GM20431 (cell line): ENCODE measurements at regions not wholly inside any gene's neighbourhood (a gene's known extent, or its start where the extent isn't known, plus 50 kb on each side); places are given as distances from the start of the nearest gene placed in this dataset.

Experiments
- in situ Hi-C: fragments of 300-500 bp; cut with MseI, MboI; formaldehyde crosslinking; loops from one replicate; pipeline ENCODE4 v1.15.0; 2020; ENCODE audit warnings: low sequenced_read_pairs; ENCODE audit not compliant: unreplicated experiment

DNA sequence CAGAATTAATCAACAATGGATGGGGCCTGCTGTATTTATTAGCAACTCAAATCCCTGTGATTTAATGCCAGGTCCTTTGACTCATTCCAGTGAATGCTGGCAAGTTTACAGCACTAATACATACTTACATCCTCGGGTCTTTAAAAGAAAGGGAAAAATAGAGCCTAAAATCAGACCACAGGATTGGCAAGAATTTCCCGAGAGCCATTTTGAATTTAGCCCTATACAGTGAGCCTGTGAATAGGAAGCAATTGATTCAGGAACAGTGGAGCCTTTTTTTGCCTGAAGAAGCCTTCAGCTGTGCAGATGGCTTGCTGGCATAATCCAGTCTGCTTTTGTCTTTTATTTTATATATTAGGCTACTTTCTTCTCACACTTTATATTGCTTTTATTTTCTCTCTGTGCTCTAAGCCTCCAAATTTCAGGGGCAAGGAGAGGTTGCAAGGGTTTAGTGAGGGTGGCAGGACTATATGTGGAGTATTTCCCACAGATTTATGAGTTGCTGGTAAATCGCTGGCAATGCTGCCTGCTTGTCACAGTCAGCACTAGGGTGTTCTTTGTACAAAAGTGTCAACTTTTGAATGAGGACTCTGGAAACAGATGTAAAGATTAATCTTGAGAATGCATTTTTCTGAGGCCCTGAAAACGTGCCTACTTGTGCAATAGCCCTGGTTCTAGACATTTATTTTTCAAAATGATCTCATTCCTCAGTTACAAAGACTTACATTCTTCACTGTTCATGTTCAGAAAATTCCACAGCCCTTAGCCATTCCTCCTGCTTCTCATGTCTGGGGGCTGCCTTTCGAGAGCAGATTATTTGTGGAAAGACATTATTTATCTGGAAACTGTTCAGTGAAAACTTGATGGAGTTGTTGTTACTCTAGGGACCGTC, 303.5 kb downstream of the SPRY1 start:
- in situ Hi-C loops = no loop called here

- in situ Hi-C loops = no loop called here
Measured at GRCh38 chr4:123701131-123701575, 304.6 kb downstream of the SPRY1 start.

GRCh38 chr4:123705419-123705818, 308.8 kb downstream of the SPRY1 start:
- in situ Hi-C loops = no loop called here

DNA sequence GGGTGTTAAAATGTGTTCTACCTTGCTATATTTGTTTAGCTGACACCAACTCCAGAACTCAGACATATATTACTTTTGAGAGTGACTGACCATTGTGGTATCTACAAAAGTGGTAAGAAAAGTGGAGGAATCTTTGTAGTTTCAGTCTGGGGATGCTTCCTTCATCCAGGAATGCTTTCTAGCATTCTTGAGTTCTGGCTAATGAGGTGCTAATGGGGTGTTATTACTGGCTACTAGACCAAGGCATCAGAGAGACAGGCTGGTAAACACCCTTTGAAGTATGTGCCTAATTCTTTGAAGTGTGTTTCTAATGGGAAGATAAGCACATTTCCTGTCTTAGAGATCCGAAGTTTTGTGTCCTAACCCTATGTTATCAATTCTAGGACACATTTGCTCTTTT, 310.4 kb downstream of the SPRY1 start:
- in situ Hi-C loops = no loop called here

GRCh38 chr4:123708902-123709301, 312.3 kb downstream of the SPRY1 start:
- in situ Hi-C loops = no loop called here

DNA sequence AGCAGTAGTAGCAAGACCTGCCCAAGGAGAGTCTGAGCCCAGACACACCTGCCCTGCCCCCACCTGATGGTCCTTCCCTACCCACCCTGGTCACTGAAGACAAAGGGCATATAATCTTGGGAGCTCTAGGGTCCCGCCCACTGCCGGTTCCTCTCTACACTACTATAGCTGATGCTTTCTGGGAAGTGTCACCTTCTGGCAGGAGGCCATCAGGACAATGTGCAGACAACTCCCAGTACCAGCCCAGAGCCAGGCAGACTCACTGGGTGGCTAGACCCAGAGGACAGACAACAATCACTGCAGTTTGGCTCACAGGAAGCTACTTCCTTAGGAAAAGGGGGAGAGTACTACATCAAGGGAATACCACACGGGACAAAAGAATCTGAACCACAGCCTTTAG, 312.7 kb downstream of the SPRY1 start:
- in situ Hi-C loops = no loop called here

GRCh38 chr4:123731035-123731434, 334.4 kb downstream of the SPRY1 start:
- in situ Hi-C loops = no loop called here

GRCh38 chr4:123737156-123737555, 340.6 kb downstream of the SPRY1 start:
- in situ Hi-C loops = no loop called here

GRCh38 chr4:123739806-123740205, 343.2 kb downstream of the SPRY1 start:
- in situ Hi-C loops = no loop called here

GRCh38 chr4:123740236-123740635, 343.6 kb downstream of the SPRY1 start:
- in situ Hi-C loops = no loop called here

DNA sequence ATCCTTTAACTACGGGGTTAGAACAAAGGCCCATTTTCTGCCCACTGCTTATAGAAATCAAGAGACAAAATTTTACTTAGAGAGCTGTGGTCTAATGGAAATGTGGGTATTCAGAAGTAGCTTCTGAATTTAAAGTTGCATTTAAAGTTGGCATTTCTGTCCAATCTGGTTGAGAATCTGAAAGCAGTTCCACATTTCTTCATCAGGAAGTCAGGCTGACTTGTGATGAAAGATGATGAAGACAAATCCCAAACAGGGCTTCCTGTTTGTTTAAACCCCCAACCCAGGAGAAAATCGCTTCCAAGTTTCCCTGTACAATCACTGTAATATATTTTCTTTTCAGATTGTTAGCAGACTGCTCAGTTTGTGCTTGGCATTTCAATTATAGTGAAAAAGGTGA, 345.3 kb downstream of the SPRY1 start:
- in situ Hi-C loops = no loop called here

DNA sequence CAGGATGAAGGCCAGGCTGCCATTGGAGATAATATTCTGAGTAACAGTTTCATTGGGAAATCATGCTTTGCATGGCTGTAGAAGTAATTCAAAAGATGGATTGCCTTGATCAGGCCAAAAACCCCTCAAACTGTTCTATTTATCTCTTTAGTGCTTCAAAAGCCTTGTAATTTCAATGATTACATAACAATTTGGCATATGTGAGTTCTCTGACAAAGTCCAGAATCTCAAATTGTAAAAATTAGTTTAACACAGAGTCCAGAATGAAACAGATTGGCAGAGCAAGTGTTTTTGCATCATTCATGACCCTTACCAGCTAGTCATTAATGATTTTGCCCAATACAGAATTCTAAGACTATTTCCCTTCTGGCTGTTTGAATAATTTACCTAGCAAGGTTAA, 347.3 kb downstream of the SPRY1 start:
- in situ Hi-C loops = no loop called here

GRCh38 chr4:123744664-123745290, 348.2 kb downstream of the SPRY1 start:
- in situ Hi-C loops = no loop called here

DNA sequence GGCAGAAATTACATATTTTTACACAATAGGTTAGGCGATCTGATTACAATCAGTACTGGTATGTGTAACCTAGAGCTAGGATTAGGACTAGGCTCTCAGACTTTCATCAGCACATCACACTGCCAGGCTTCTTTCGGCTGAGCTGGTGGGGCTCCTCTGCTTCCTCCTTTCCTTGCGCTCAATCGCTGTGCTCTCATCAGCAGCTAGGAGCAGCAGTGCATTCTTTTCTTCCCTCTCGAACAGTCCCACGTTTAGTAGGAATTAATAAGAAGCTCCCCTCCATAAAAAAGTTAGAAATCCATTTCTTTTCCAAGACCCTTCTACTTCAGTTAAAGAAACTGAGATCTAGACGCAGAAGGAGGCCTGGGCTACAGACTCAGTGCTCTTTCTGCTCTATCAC, 350.4 kb downstream of the SPRY1 start:
- in situ Hi-C loops = no loop called here

GRCh38 chr4:123748806-123749205, 352.2 kb downstream of the SPRY1 start:
- in situ Hi-C loops = no loop called here

- in situ Hi-C loops = no loop called here
Measured at GRCh38 chr4:123749383-123749782, 352.8 kb downstream of the SPRY1 start.

DNA sequence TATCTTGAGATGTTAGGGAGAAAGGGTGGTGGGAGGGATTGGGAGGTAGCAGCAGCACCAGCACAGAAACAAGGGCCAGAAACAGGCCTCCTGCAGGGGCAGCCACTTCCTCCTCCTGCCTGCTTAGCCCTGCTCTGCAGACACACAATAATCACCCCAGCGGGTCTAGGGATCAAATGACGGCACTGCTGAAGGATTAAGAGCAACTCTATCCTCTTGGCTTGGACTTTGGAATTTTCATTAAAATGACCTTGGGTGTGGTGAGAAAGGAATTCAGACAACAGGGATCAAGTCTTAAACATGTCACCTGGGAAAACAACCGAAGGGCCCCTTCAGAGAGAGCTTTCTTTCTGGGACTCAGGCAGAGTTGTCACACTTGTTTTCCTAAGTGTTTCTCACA, 353.4 kb downstream of the SPRY1 start:
- in situ Hi-C loops = no loop called here

- in situ Hi-C loops = no loop called here
Measured at GRCh38 chr4:123755655-123756054, 359.1 kb downstream of the SPRY1 start.

GRCh38 chr4:123767806-123768205, 371.2 kb downstream of the SPRY1 start:
- in situ Hi-C loops = no loop called here

DNA sequence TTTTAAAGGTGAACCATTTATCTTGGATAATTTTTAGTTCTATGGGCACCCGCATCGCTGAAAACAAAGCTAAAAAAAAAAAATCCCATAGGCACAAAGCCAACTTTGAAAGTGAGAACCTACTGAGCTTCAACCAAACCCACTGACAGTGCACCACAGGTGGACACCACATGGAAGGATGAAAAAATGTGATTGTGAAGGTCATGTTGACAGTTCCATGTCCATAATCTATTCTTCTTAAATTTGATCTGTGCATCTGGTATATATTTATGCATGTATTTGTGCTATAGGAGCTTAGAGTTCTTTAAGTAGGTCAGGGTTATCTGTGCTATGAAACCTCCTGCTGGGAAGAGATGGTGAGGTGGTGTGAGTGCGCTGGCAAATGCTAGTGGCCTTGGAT, 374.3 kb downstream of the SPRY1 start:
- in situ Hi-C loops = no loop called here

- in situ Hi-C loops = loop anchor here (25.0 kb wide), 1 partner anchor 336 kb away; no protein-coding TSS in a partner anchor
Measured at GRCh38 chr4:123776267-123776666, 379.7 kb downstream of the SPRY1 start.
